GM21367 (cell line): ENCODE measurements at regions not wholly inside any gene's neighbourhood (a gene's known extent, or its start where the extent isn't known, plus 50 kb on each side); places are given as distances from the start of the nearest gene placed in this dataset.

Source experiments
- ATAC-seq: cut with Tn5 transposase; IDR thresholded peaks from one replicate; pipeline ENCODE4 v1.9.1; 2021; ENCODE audit not compliant: unreplicated experiment

DNA sequence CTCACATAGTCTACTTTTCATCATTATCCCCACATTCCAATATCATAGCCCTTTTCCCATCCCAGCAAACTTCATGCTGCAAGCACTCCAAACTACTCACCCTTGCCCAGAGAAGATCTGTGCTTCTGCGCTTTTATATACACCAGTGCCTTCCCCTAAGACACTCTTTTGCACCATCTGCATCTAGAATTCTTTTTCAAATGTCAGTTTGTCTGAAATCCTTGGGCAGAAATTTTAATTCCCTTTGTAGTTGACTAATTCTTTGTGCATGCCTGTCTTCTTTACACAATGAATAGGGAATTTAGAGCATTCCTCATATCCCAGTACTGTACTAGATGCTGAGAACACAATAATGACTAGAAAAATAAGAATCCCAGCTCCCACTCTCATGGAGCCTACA, 298.9 kb downstream of the KCNN2 start:
- ATAC-seq, result no peak

GRCh38 chr5:114658194-114658593, 296.3 kb downstream of the KCNN2 start:
- no peak for ATAC-seq

GRCh38 chr5:114657342-114658130, 295.7 kb downstream of the KCNN2 start:
- no peak for ATAC-seq

DNA sequence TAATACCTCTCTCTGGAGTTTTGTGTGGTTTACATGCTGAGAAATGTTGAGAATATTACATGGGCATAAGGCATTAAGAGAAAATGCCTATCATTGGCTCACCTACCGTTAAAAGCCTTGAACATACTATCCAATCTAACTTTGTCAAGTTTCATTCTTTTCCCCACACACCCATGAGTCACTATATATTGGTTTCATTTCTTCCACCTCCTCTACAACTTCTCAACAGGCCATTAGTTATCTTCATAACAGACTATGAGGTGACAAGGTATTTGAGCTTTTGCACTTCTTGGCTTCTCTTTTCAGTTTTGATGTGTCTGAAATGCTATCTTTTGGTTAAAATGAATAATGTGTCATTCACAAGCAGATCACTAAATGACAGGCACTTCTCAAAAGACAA, 288.0 kb downstream of the KCNN2 start:
- ATAC-seq, result no peak

DNA sequence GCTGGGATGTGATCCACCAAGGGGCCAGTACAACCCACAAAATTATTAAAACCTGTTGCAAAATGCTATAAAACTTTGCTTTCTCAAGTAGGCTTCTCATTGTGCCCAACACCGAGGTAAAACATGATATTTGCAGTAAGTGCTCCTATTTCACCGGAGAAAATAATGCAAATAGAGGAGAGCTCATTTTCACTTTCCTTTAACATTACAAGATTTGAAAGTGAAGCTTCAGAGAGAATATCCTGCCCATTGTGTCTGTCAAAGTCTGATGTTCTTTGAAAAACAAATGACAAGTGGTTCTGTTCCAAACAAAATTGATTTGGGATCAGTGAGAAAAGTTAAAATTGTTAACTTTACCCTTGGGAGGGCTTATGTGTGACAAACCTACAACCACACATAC, 287.1 kb downstream of the KCNN2 start:
- ATAC-seq, result no peak

DNA sequence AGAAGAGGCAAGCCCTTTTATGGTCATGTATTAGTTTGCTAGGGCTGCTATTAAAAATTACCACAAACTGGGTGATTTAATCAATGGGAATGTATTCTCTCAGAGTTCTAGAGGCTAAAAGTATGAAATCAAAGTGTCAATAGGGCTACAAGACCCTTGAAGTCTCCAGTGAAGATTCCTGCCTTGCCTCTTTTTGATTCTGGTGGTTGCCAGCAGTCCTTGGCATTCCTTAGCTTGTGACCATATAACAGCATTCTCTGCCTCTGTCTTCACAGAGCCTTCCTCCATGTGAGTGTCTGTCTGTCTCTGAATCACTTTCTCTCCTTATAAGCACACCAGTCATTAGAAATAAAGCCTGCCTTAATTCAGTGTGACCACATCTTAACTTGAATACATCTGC, 282.7 kb downstream of the KCNN2 start:
- ATAC-seq, result no peak

DNA sequence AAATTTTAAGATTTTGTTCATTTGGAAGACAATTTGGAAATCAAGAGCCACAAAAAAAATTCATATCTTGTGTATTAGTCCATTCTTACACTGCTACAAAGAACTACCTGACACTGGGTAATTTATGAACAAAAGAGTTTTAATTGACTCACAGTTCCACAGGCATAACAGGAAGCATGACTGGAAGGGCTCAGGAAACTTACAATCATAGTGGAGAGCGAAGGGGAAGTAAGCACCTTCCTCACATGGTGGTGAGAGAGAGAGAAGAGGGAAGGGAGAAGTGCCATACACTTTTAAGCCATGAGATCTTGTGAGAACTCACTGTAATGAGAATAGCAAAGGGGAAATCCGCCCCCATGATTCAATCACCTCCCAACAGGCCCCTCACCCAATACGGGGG, 274.4 kb downstream of the KCNN2 start:
- ATAC-seq, result no peak

DNA sequence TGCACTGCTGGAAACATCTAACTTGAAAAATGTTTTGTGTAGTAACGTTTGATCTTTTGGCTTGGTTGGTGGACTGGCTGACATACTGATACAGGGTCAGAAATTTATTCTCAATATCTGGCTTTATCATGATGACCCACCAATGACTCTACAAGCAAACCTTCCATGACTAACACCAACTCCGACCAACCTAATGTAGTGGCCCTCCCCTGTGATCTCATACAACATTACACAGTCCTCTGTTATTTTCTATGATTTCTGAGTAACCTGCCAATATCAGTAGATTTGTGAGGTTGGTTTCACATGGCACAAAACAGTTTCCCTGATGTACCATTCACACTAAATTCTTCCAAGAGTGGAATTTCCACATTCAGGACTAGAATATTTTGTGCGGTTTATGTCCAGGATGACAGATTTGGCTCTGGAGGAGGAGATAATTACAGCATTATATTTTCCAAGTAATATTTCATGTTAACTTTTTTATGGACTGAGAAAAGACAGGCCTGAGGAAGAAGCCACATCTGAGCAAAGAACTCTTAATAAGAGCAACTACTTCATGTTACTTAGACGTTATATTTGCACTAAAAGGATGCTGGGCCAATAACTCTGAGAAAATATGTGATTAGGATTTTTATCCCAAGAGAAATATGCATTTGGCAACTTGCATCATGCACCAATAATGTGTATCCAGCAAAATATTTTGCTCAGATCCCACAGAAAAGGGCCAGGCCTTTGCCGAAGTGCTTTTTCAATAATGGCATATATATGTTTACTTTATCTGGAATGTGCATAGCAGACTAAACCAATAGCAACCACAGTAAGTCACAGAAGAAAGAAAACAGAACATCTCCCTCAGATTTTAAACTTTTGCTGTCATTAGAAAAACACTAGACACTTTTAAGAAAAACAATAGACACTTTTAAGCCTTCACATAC, 273.4 kb downstream of the KCNN2 start:
- no peak for ATAC-seq

- no peak for ATAC-seq
These were observed 272.6 kb downstream of the KCNN2 start for GRCh38 chr5:114634517-114634916.

DNA sequence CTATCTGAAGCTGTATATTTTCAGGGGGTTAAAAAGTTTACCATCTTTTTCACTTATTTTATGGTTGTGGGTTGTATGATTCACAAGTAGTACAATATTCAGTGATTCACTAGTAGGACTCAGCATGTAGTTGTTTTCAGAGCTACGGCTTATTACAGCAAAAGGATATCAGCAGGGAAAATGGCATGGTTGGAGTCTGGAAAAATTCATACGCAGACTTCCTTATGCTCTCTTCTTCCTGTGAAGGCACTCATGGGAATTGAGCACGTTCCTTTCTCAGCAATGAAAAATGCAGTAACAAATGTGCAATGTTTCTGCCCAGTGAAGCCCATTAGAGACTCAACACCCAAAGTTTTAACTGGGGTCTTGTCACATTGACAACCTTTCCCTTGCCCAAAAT, 250.5 kb downstream of the KCNN2 start:
- ATAC-seq, result no peak

DNA sequence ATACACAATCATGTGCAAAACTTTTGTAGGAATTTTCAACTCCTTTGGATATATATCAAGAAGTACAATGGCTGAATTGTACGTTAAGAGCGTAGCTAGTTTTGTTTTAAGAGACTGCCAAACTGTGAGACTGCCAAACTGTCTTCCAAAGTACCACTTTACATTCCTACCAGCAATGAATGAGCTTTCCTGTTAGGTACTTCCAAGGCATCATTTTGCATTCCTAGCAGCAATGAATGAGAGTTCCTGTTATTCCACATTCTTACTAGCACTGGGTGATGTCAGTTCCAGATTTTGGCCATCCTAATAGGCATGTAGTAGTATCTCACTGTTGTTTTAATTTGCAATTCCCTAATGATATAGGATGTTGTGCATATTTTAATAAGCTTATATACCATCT, 219.3 kb downstream of the KCNN2 start:
- no peak for ATAC-seq

DNA sequence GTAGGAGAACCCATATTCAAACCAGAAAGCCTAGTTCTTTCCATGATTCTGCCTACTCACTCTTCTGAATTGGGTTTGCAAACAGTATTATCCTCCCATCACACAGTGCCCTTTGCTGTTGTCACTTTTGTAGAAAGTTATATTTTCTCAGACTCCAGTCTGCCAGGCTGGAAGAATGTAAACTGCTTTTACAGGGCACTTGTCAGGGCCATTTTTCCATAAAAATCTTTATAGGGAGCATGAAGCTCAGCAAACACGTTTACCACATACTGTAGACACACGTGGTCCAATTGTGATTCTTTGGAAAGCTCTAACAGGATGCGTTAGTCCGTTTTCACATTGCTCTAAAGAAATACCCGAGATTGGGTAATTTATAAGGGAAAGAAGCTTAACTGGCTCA, 204.0 kb downstream of the KCNN2 start:
- ATAC-seq, result no peak

DNA sequence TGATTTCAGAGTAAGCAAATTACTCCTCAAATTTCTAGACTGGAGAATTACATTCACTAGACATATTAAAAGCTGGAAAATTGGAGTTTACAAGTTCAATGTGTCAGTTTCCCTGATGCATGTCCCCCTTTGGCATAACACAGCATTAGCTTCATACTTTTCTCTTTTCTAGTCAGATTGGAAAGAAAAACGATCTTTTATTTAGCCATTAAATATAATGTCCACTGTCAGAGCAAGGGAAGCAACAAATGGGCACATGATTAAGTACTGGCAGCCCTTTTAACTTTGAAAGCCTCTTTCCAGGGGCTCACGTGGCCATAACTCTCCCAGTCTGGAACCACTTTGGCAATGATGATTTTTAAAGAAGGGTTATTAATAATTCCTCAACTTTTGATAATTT, 203.3 kb downstream of the KCNN2 start:
- no peak for ATAC-seq

DNA sequence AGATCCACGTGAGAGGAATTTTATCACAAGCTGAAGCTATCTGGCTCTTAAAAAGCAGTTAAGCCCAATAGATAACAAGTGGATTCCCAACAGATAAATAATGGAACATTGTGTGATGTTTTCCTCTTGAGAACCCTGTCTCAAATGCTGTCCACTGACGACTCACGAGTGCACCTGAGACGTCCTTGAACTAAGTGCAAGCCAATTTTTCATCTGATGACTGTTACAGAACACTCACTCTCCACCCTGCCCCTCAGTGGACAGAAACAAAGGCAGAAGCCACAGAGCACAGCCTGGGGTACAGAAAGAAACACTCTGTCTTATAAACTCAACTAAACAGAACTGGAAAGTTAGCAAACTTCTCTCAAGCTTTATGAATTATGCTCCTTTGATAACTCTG, 199.5 kb downstream of the KCNN2 start:
- ATAC-seq, result no peak
